ENCODE measurements at regions not wholly inside any gene's neighbourhood (a gene's known extent, or its start where the extent isn't known, plus 50 kb on each side); places are given as distances from the start of the nearest gene placed in this dataset.

DNA sequence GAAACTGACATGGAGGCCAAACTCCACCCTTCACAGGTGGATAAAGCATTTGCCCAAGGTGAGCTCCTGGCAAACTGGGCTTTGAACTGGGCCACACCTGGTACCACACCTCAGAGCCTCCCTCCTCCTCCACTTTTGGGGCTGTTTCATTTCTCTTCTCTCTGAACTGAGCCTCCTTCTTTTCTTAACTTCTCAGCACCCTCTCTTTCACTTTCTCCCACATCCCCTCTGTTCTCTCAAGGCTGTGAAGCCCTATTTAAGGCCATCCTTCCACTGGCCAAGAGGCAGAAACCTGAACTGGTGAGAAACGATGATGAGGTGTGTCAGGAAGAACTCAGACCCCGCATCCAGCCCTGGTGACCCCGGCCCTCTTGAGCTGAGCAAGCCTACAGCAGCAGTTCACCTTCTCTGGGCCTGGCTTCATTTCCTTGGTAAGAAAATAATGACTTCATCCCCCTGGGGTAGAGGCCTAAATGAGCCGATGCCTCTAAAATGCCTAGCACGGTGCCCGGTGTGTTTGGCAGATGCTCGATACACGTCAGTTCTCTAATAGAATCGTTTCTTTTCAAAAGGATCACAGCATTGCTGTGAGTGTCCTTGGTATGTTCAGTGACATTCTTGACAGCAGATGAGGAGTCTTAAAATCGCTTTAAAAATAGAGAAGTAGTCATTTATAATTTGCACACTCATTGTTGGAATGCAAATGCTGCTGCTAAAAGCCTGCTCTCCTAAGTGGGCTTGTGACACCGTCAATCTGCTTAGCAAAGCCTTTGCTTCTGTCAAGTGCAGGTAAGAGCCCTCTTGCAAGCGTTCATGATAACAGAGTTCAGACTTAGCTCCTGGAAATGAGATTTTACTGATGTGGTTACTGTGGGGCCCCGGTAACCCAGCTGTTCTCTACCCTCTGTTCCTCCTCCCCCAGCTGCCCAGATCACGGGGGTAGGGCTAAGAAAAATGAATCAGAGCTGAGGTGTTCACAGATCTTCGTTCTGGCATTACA, 97.7 kb upstream of the ATP2B2 start:
- TF ChIP-seq, protein P1, sequence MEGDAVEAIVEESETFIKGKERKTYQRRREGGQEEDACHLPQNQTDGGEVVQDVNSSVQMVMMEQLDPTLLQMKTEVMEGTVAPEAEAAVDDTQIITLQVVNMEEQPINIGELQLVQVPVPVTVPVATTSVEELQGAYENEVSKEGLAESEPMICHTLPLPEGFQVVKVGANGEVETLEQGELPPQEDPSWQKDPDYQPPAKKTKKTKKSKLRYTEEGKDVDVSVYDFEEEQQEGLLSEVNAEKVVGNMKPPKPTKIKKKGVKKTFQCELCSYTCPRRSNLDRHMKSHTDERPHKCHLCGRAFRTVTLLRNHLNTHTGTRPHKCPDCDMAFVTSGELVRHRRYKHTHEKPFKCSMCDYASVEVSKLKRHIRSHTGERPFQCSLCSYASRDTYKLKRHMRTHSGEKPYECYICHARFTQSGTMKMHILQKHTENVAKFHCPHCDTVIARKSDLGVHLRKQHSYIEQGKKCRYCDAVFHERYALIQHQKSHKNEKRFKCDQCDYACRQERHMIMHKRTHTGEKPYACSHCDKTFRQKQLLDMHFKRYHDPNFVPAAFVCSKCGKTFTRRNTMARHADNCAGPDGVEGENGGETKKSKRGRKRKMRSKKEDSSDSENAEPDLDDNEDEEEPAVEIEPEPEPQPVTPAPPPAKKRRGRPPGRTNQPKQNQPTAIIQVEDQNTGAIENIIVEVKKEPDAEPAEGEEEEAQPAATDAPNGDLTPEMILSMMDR (IDR thresholded peaks at IDR 0.05 in 4 of 5, conservative IDR thresholded peaks at IDR 0.05 in 1 of 5) = no peak
- no peak for TF ChIP-seq POLR2A (IDR thresholded peaks at IDR 0.05)
